ENCODE measurements at regions not wholly inside any gene's neighbourhood (a gene's known extent, or its start where the extent isn't known, plus 50 kb on each side); places are given as distances from the start of the nearest gene placed in this dataset.

- H3K9me3 ChIP-seq (ENCODE audit: control insufficient read depth, low read depth, low read length): no peaks in the 10 kb centered on the region
- FAIRE-seq (peak; percentile 53), DNase-seq (ENCODE audit: low read depth, low spot score) (peak; percentile 1)
These were observed 128.0 kb downstream of the MBL2 start for GRCh38 chr10:52644373-52645186.

DNA sequence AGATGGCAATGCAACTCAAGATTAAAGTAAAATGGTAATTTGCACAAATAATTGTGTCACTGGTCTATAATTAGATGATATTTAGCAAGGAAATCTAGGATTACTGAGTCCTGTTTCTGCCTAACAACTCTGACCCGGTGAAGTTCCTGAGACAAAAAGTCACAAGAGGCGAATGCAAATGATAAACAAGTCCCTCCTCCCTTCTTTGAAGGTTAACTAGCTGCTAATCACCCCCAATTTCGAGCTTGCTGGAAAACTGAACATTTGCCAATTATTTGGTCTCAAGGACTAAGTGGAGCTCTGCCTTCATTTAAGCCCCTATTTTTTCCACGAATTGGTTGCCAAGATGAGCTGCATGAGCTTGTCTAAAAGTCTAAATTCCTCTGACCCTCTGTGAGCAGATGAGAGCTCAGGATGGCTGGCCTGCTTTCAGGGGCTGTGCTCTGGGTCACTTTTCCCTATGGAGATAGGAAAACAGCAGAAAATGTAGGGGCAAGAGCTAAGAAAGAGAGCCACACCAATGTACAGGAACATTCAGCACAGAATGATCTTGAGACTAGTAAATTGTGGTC lies 127.3 kb downstream of the MBL2 start:
- no peak overlapping the region for H3K4me3 ChIP-seq (ENCODE audit: control insufficient read depth in 2 of 3, extremely low read depth in 1 of 3, insufficient read depth in 2 of 3, low read depth in 1 of 3, low read length in 3 of 3)
- H3K4me1 ChIP-seq (ENCODE audit: control insufficient read depth, extremely low read depth, insufficient read depth, low read length): no peaks in the 10 kb centered on the region
- dilution Hi-C loops (cut with MboI; ENCODE audit: extremely low pct_ligation_motif_present, low sequenced_read_pairs): no loop called here
- no peaks in the 10 kb centered on the region for H3K36me3 ChIP-seq (ENCODE audit: control insufficient read depth in 2 of 2, extremely low read depth in 1 of 2, insufficient read depth in 2 of 2, low read length in 2 of 2)
- FAIRE-seq: no peak
- H2AFZ ChIP-seq (ENCODE audit: control insufficient read depth, low read length): no peak overlapping the region
- no peaks in the 10 kb centered on the region for H3K79me2 ChIP-seq (ENCODE audit: control insufficient read depth, insufficient read depth, low read length)
- H3K27me3 ChIP-seq (ENCODE audit: control insufficient read depth, extremely low read depth, insufficient read depth, low read length): no peaks in the 10 kb centered on the region
- no peaks in the 10 kb centered on the region for H4K20me1 ChIP-seq (ENCODE audit: control insufficient read depth, extremely low read depth, insufficient read depth, low read length)
- no peak overlapping the region for H3K27ac ChIP-seq (ENCODE audit: control insufficient read depth, insufficient read depth, low read length)
- no peaks in the 10 kb centered on the region for H3K9me3 ChIP-seq (ENCODE audit: control insufficient read depth, low read depth, low read length)
- TF ChIP-seq EZH2 (IDR thresholded peaks at IDR 0.05; ENCODE audit: low read length) (no peak), CTCF (optimal IDR thresholded peaks at IDR 0.05 in 1 of 3, IDR thresholded peaks at IDR 0.05 in 1 of 3, conservative IDR thresholded peaks at IDR 0.05 in 1 of 3; ENCODE audit: extremely low read depth in 1 of 3, insufficient read depth in 2 of 3, low read length in 3 of 3) (no peak)
- H3K9ac ChIP-seq (ENCODE audit: control insufficient read depth, extremely low read depth, insufficient read depth, low read length): no peak overlapping the region
- no peak overlapping the region for H3K4me2 ChIP-seq (ENCODE audit: control insufficient read depth, extremely low read depth, insufficient read depth, low read depth, low read length)
- DNase-seq (ENCODE audit: low read depth, low spot score): no peak
- H3K9me1 ChIP-seq (ENCODE audit: control insufficient read depth, extremely low read depth, insufficient read depth, low read length): no peaks in the 10 kb centered on the region

More at GRCh38 chr10:52644373-52645186, 128.0 kb downstream of the MBL2 start:
- Histone ChIP-seq H3K27me3 (ENCODE audit: control insufficient read depth, extremely low read depth, insufficient read depth, low read length) (no peaks in the 10 kb centered on the region), H2AFZ (ENCODE audit: control insufficient read depth, low read length) (no peak overlapping the region), H3K4me2 (ENCODE audit: control insufficient read depth, extremely low read depth, insufficient read depth, low read depth, low read length) (no peak overlapping the region), H3K36me3 (ENCODE audit: control insufficient read depth in 2 of 2, extremely low read depth in 1 of 2, insufficient read depth in 2 of 2, low read length in 2 of 2) (no peaks in the 10 kb centered on the region), H3K79me2 (ENCODE audit: control insufficient read depth, insufficient read depth, low read length) (no peaks in the 10 kb centered on the region), H3K27ac (ENCODE audit: control insufficient read depth, insufficient read depth, low read length) (no peak overlapping the region), H3K4me1 (ENCODE audit: control insufficient read depth, extremely low read depth, insufficient read depth, low read length) (no peaks in the 10 kb centered on the region), H3K4me3 (ENCODE audit: control insufficient read depth in 2 of 3, extremely low read depth in 1 of 3, insufficient read depth in 2 of 3, low read depth in 1 of 3, low read length in 3 of 3) (no peak overlapping the region), H3K9me1 (ENCODE audit: control insufficient read depth, extremely low read depth, insufficient read depth, low read length) (no peaks in the 10 kb centered on the region), H3K9ac (ENCODE audit: control insufficient read depth, extremely low read depth, insufficient read depth, low read length) (no peak overlapping the region), H4K20me1 (ENCODE audit: control insufficient read depth, extremely low read depth, insufficient read depth, low read length) (no peaks in the 10 kb centered on the region)
- dilution Hi-C loops (cut with MboI; ENCODE audit: extremely low pct_ligation_motif_present, low sequenced_read_pairs): no loop called here
- no peak for TF ChIP-seq EZH2 (IDR thresholded peaks at IDR 0.05; ENCODE audit: low read length)
- peak; percentile 67 to 76 (median 72) for TF ChIP-seq CTCF (optimal IDR thresholded peaks at IDR 0.05 in 1 of 3, IDR thresholded peaks at IDR 0.05 in 1 of 3, conservative IDR thresholded peaks at IDR 0.05 in 1 of 3; ENCODE audit: extremely low read depth in 1 of 3, insufficient read depth in 2 of 3, low read length in 3 of 3)

All from keratinocyte (primary cell).